GM23248 (cell line): ENCODE measurements at regions not wholly inside any gene's neighbourhood (a gene's known extent, or its start where the extent isn't known, plus 50 kb on each side); places are given as distances from the start of the nearest gene placed in this dataset.

Experiments used
- DNase-seq: peaks from one replicate; pipeline ENCODE4 v3.0.0-alpha.2; 2015
- H2AFZ ChIP-seq: fragments of 200-600 bp; sonication (generic); 2 replicates; pipeline ENCODE4 v1.6.1; 2016; ENCODE audit warnings: antibody characterized with exemption
- H3F3A ChIP-seq: fragments of 200-600 bp; sonication (generic); 2 replicates; pipeline ENCODE4 v1.6.1; 2016; ENCODE audit warnings: mild to moderate bottlenecking, antibody characterized with exemption, mixed run types; ENCODE audit not compliant: insufficient read depth
- H3K27ac ChIP-seq: fragments of 200-600 bp; sonication (generic); 2 replicates; pipeline ENCODE4 v1.5.1; 2016; ENCODE audit warnings: mild to moderate bottlenecking
- H3K27me3 ChIP-seq: fragments of 200-600 bp; sonication (generic); replicated peaks from 2 replicates; pipeline ENCODE4 v1.6.1; 2016; ENCODE audit warnings: mild to moderate bottlenecking; ENCODE audit not compliant: insufficient read depth
- H3K36me3 ChIP-seq: fragments of 200-600 bp; sonication (generic); 2 replicates; pipeline ENCODE4 v1.6.1; 2016; ENCODE audit warnings: low read depth, mild to moderate bottlenecking
- H3K4me1 ChIP-seq: fragments of 200-600 bp; sonication (generic); 2 replicates; pipeline ENCODE4 v1.6.1; 2016; ENCODE audit warnings: mild to moderate bottlenecking; ENCODE audit not compliant: insufficient read depth
- H3K4me2 ChIP-seq: fragments of 200-600 bp; sonication (generic); one replicate; pipeline ENCODE4 v1.6.1; 2016; ENCODE audit warnings: mild to moderate bottlenecking; ENCODE audit not compliant: unreplicated experiment
- H3K4me3 ChIP-seq: fragments of 200-600 bp; sonication (generic); 2 replicates; pipeline ENCODE4 v1.5.1; 2016; ENCODE audit warnings: mild to moderate bottlenecking
- H3K79me2 ChIP-seq: fragments of 200-600 bp; sonication (generic); 2 replicates; pipeline ENCODE4 v1.6.1; 2016; ENCODE audit warnings: mild to moderate bottlenecking; ENCODE audit not compliant: insufficient read depth
- H3K9ac ChIP-seq: fragments of 200-600 bp; sonication (generic); 2 replicates; pipeline ENCODE4 v1.6.1; 2016; ENCODE audit warnings: mild to moderate bottlenecking
- H3K9me2 ChIP-seq: fragments of 200-600 bp; sonication (generic); 2 replicates; pipeline ENCODE4 v1.6.1; 2016; ENCODE audit warnings: mixed run types, mild to moderate bottlenecking, moderate library complexity; ENCODE audit not compliant: insufficient read depth
- H3K9me3 ChIP-seq: fragments of 200-600 bp; sonication (generic); one replicate; pipeline ENCODE4 v1.6.1; 2017; ENCODE audit warnings: low read depth
- H4K20me1 ChIP-seq: fragments of 200-600 bp; sonication (generic); 2 replicates; pipeline ENCODE4 v1.6.0; 2016; ENCODE audit not compliant: insufficient read depth
- EZH2 ChIP-seq: fragments of 200-600 bp; sonication (generic); IDR thresholded peaks from 2 replicates; pipeline ENCODE4 v1.6.1; 2018; ENCODE audit warnings: antibody characterized with exemption, mild to moderate bottlenecking; ENCODE audit not compliant: insufficient read depth, poor library complexity, severe bottlenecking
- EZH2phosphoT487 ChIP-seq: fragments of 200-600 bp; sonication (generic); IDR thresholded peaks from 2 replicates; pipeline ENCODE4 v1.6.1; 2018; ENCODE audit warnings: antibody characterized with exemption, moderate library complexity, mild to moderate bottlenecking, low read depth; ENCODE audit not compliant: insufficient read depth
- WGBS, 2 experiments: methylation state at CpG; one replicate each; pipeline ENCODE4 v1.1.6; 2015 to 2017; ENCODE audit warnings: low lambda C conversion rate in 2 of 2, low coverage in 1 of 2; ENCODE audit errors: missing lambda C conversion rate in 2 of 2; 5-methylcytosine and 5-hydroxymethylcytosine counted together
- in situ Hi-C: fragments of 300-500 bp; cut with MboI; formaldehyde crosslinking; loops from 2 replicates; pipeline ENCODE4 v1.15.0; 2020

DNA sequence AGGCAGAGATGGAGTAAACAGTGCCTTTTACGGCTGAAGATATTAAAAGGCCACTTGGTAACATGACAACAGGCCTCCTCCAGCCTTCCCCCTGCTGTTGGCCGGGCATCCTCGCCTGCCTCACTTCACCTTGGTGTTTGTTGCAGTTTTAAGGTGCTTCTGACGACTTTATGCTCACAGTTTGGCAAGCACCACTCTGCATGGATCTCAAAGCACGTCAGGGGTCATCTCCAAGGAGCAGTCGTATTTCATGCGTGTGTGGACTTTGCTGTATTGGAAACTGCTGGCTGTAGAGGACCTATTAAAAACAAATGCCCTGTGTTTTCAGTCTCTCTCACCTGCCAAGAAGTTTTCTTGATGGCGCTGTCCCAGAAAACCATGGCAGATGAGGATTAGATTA, 483.1 kb downstream of the RPS24 start:
- no peaks in the 10 kb centered on the region for H3K9me2 ChIP-seq
- H3K79me2 ChIP-seq, result no peaks in the 10 kb centered on the region
- DNase-seq, result no peak
- H3K36me3 ChIP-seq, result no peaks in the 10 kb centered on the region
- no peaks in the 10 kb centered on the region for H3K27me3 ChIP-seq
- H3K4me3 ChIP-seq, result no peak overlapping the region
- no peak overlapping the region for H2AFZ ChIP-seq
- no peak for TF ChIP-seq EZH2phosphoT487
- no peak for TF ChIP-seq EZH2
- no peaks in the 10 kb centered on the region for H3F3A ChIP-seq
- H4K20me1 ChIP-seq, result no peaks in the 10 kb centered on the region
- H3K9ac ChIP-seq, result no peak overlapping the region
- in situ Hi-C loops, result no loop called here
- H3K9me3 ChIP-seq, result no peaks in the 10 kb centered on the region
- WGBS, 2 experiments, result 83% methylated on average over 8 of the region's 8 CpGs
- no peak overlapping the region for H3K27ac ChIP-seq
- peaks cover 20% of the 10 kb centered on the region for H3K4me1 ChIP-seq
- H3K4me2 ChIP-seq, result no peak overlapping the region

DNA sequence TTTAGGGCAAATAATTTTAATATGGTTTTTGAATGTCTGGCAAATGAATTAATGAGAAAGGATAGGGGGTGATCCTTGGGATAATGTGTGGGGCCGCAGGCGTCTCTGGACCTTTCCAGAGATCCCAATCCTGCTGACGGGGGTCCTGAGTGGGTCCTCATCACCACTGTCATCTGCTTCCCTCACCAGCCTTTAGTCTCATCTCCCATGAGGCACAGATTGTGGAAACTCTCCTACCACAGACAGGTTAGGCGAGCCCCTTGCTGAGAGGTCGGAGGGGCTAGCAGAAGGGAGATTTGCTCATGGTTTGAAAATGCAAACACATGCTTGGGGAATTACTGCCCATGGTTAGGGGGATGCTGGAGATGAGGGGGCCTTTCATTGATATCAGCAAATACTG, 484.6 kb downstream of the RPS24 start:
- 90 to 91% methylated on average over 5 of the region's 5 CpGs for WGBS, 2 experiments
- no peak for TF ChIP-seq EZH2
- no peak for TF ChIP-seq EZH2phosphoT487

DNA sequence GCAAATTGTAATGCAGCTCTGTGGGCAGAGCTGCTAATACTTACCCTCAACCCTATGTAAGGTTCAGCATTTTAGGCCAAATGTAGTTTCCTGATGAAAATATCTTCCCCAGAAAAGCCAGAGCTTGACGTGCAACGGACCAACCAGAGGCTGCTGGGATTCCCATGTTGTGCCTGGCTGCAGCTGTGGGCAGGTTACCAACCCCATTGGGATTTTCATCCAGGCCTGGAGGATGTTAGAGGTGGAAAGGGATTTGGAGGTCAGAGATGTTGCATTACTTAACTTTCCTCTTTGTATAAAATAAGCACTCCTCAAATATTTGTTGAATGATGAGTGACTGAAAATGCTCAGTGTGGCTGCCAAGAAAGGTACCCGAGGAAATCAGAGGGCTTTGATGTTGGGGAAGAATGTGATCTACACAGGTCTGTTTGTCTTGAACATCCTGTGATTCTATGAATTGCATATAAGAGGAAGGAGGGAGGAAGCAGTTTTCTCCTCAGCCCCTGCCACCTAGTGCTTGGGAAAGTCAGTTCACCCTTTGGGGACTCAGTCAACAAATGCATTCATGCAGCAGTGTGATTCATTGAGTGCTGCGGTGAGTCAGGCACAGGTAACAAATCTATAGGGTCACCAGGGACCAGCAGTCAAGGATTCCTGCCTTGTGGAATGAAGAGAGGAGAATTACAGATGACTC, 487.2 kb downstream of the RPS24 start:
- Histone ChIP-seq H3K9ac (no peak overlapping the region), H3F3A (peaks cover under 1% of the 10 kb centered on the region; the same call in 1 of the 2 replicates), H3K4me3 (no peak overlapping the region), H3K27me3 (no peaks in the 10 kb centered on the region), H3K27ac (no peak overlapping the region), H3K9me2 (no peaks in the 10 kb centered on the region), H3K4me1 (0 out of 2 replicates have a peak, but pooled peaks cover 6% of the 10 kb centered on the region), H3K9me3 (no peaks in the 10 kb centered on the region), H2AFZ (no peak overlapping the region), H3K36me3 (no peaks in the 10 kb centered on the region), H3K4me2 (no peak overlapping the region), H3K79me2 (no peaks in the 10 kb centered on the region), H4K20me1 (no peaks in the 10 kb centered on the region)
- in situ Hi-C loops, result no loop called here
- TF ChIP-seq EZH2 (no peak), EZH2phosphoT487 (no peak)
- 85% methylated on average over 4 of the region's 4 CpGs for WGBS, 2 experiments
- peak; percentile 68 for DNase-seq

More for the DNA sequence above, 484.6 kb downstream of the RPS24 start:
- no peaks in the 10 kb centered on the region for H3K36me3 ChIP-seq
- no peaks in the 10 kb centered on the region for H3K27me3 ChIP-seq
- H3K9me2 ChIP-seq, result no peaks in the 10 kb centered on the region
- H3K9ac ChIP-seq, result no peak overlapping the region
- in situ Hi-C loops, result no loop called here
- H4K20me1 ChIP-seq, result no peaks in the 10 kb centered on the region
- H3F3A ChIP-seq, result no peaks in the 10 kb centered on the region
- H3K4me2 ChIP-seq, result no peak overlapping the region
- no peaks in the 10 kb centered on the region for H3K79me2 ChIP-seq
- H3K4me3 ChIP-seq, result no peak overlapping the region
- H2AFZ ChIP-seq, result no peak overlapping the region
- no peak overlapping the region for H3K27ac ChIP-seq
- no peak for DNase-seq
- H3K4me1 ChIP-seq, result peaks cover 20% of the 10 kb centered on the region
- H3K9me3 ChIP-seq, result no peaks in the 10 kb centered on the region

- no peak overlapping the region for H3K4me2 ChIP-seq
- no peaks in the 10 kb centered on the region for H3K27me3 ChIP-seq
- 0 out of 2 replicates have a peak, but pooled peaks cover 6% of the 10 kb centered on the region for H3K4me1 ChIP-seq
- no peak overlapping the region for H2AFZ ChIP-seq
- no peak overlapping the region for H3K9ac ChIP-seq
- no peak overlapping the region for H3K4me3 ChIP-seq
- H4K20me1 ChIP-seq, result no peaks in the 10 kb centered on the region
- H3K27ac ChIP-seq, result no peak overlapping the region
- no peaks in the 10 kb centered on the region for H3K79me2 ChIP-seq
- TF ChIP-seq EZH2phosphoT487 (no peak), EZH2 (no peak)
- H3K9me2 ChIP-seq, result no peaks in the 10 kb centered on the region
- 62 to 81% methylated on average over 1 of the region's 1 CpG for WGBS, 2 experiments
- DNase-seq, result no peak
- in situ Hi-C loops, result no loop called here
- peaks cover 5% of the 10 kb centered on the region; the same call in 1 of the 2 replicates for H3F3A ChIP-seq
- no peaks in the 10 kb centered on the region for H3K36me3 ChIP-seq
- H3K9me3 ChIP-seq, result no peaks in the 10 kb centered on the region
Measured at GRCh38 chr10:78523453-78523852, 489.8 kb downstream of the RPS24 start.

DNA sequence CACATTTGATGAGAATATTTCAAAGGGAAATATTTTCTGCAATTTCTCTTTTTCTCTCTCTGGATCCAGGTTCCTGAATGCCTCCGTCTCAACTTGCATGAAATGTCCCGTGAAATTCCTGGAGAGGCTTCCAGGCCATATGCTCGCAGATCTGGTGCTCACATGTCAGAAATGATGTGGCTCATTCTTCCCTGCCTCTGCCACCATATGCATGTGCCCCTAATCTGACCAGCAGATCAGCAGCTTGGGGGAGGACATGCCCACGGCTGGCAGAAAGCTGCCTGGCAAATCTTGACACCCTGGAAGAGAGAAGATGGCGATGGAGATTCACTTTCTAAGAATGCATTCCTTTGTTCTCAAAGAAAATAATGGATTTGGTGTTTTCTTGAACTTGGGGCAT, 490.7 kb downstream of the RPS24 start:
- 82 to 83% methylated on average over 5 of the region's 5 CpGs for WGBS, 2 experiments
- H3F3A ChIP-seq, result peaks cover 5% of the 10 kb centered on the region; the same call in 1 of the 2 replicates
- H3K4me3 ChIP-seq, result no peak overlapping the region
- no peak overlapping the region for H3K4me2 ChIP-seq
- H3K9me2 ChIP-seq, result no peaks in the 10 kb centered on the region
- H3K9ac ChIP-seq, result no peak overlapping the region
- no peak for TF ChIP-seq EZH2
- TF ChIP-seq EZH2phosphoT487, result no peak
- no peaks in the 10 kb centered on the region for H4K20me1 ChIP-seq
- DNase-seq, result no peak
- H3K79me2 ChIP-seq, result no peaks in the 10 kb centered on the region
- no peak overlapping the region for H3K27ac ChIP-seq
- H3K36me3 ChIP-seq, result no peaks in the 10 kb centered on the region
- 0 out of 2 replicates have a peak, but pooled peaks cover 6% of the 10 kb centered on the region for H3K4me1 ChIP-seq
- in situ Hi-C loops, result no loop called here
- no peaks in the 10 kb centered on the region for H3K9me3 ChIP-seq
- no peaks in the 10 kb centered on the region for H3K27me3 ChIP-seq
- no peak overlapping the region for H2AFZ ChIP-seq
